Left cardiac atrium (tissue), 4 donors: ENCODE measurements at regions not wholly inside any gene's neighbourhood (a gene's known extent, or its start where the extent isn't known, plus 50 kb on each side); places are given as distances from the start of the nearest gene placed in this dataset.

Experiments used
- ATAC-seq, 2 donors: fragments of 200-7000 bp; cut with Tn5 transposase; one replicate each; pipeline ENCODE4 v1.9.1; 2020; ENCODE audit warnings: mild to moderate bottlenecking in 2 of 2, moderate library complexity in 2 of 2
- DNase-seq: peaks from one replicate; pipeline ENCODE4 v3.0.0-alpha.2; 2020
- intact Hi-C, 2 donors: fragments of 100-400 bp; cut with DNase I; formaldehyde crosslinking; loops; one replicate each; pipeline versions ENCODE4 v1.14.1 to v1.15.1; 2022 to 2023
- donor health status: DM: no; HTN: yes; CAD: no.
- donor health status: DM: no; HTN: yes; CAD: no; lungs with severe emphysema.
- donor health status: DM: yes; HTN: yes; CAD: no.
- donor health status: Dilated cardiomyopathy.

GRCh38 chr2:103254611-103255010 is 492.8 kb downstream of the TMEM182 start:
- intact Hi-C loops, result no loop called here
- no peak for ATAC-seq

GRCh38 chr2:103264058-103264768 is 502.4 kb downstream of the TMEM182 start:
- DNase-seq (no peak), ATAC-seq (no peak)
- intact Hi-C loops, result no loop called here

More at GRCh38 chr2:103254611-103255010, 492.8 kb downstream of the TMEM182 start:
- DNase-seq, result no peak

- ATAC-seq (no peak), DNase-seq (no peak)
- intact Hi-C loops, result no loop called here
These were observed 503.7 kb downstream of the TMEM182 start for GRCh38 chr2:103265521-103265920.

DNA sequence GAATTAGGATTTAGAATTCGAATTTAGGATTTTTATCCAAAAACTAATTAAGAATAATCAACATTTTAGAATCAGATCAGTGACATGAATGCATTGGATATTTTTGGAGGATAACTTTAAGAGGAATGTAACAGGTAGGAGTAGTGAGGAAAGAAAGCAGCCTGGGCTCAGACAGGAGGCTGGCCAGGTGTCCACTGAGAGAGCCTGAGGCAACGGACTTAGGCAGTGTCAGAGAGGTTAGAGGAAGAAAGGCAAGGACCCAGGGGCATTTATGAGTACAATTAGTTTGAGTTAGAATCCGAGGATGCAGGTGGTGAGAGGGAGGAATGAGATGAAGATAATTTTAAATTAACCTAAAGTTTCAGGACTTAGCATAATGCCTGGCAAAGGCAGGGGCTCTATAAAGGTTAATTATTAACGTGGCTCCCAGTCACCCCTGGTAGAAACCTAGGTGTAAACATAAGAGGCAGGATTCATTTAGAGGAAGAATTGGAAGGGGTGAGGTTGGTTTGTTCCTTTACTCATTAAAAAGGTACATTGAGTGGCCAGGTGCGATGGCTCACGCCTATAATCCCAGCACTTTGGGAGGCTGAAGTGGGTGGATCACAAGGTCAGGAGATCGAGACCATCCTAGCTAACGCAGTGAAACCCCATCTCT is 507.1 kb downstream of the TMEM182 start:
- intact Hi-C loops, result no loop called here
- no peak for ATAC-seq
- DNase-seq, result no peak

- intact Hi-C loops, result no loop called here
- no peak for DNase-seq
- no peak for ATAC-seq
These were observed 515.0 kb downstream of the TMEM182 start for GRCh38 chr2:103276869-103277268.

- intact Hi-C loops, result no loop called here
- ATAC-seq (no peak), DNase-seq (no peak)
These were observed 522.9 kb downstream of the TMEM182 start for GRCh38 chr2:103284750-103285149.

GRCh38 chr2:103285354-103285753 is 523.5 kb downstream of the TMEM182 start:
- intact Hi-C loops, result no loop called here
- ATAC-seq (no peak), DNase-seq (no peak)

GRCh38 chr2:103287746-103288145 is 525.9 kb downstream of the TMEM182 start:
- DNase-seq (no peak), ATAC-seq (no peak)
- intact Hi-C loops, result no loop called here

GRCh38 chr2:103288696-103289095 is 526.9 kb downstream of the TMEM182 start:
- intact Hi-C loops, result no loop called here

GRCh38 chr2:103289105-103289725 is 527.4 kb downstream of the TMEM182 start:
- intact Hi-C loops, result no loop called here
- DNase-seq, result no peak
- ATAC-seq, result no peak

More at GRCh38 chr2:103288696-103289095, 526.9 kb downstream of the TMEM182 start:
- ATAC-seq, result no peak
- DNase-seq, result no peak

DNA sequence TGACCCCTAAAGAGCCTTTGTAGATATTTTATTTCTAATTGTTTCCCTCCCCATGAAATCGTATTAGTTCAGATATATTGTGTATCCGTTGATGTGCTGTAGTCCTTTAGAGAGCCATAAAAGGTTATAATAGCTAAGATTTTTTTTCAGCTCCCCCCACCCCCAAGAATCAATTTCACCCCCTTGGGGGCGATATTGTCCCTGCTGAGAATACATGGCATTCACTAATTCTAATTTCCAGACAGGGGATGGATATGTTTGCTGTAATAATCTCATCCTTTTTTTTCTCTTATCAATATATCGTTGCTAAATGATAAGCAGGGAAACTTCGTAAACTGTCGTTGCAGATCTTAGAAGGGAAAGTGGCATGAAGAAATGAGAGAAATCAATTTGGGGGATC is 530.7 kb downstream of the TMEM182 start:
- DNase-seq (no peak), ATAC-seq (no peak)
- intact Hi-C loops, result no loop called here

- DNase-seq, result no peak
- no peak for ATAC-seq
- intact Hi-C loops, result no loop called here
These were observed 531.4 kb downstream of the TMEM182 start for GRCh38 chr2:103293067-103293741.

GRCh38 chr2:103293742-103294077 is 531.9 kb downstream of the TMEM182 start:
- intact Hi-C loops, result no loop called here
- no peak for DNase-seq
- no peak for ATAC-seq

DNA sequence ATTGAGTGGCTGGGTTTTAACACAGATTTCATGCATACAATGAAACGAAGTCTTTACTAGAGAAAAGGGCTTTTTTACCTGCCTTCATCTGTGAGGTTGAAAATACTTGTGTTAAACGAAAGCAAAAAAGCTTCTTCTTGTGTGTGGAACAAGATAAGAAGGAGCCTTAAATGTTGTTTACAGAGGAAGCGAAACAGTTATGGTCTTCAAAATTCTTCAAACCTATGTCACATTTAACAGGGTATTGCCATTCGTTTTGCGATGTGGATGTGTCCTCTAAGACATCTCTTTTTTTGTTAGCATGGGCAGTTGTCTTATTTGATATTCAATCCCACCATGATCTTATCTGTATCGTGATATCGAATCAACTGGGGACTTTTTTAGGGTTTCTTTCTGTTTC is 532.6 kb downstream of the TMEM182 start:
- intact Hi-C loops, result no loop called here
- ATAC-seq, result no peak
- DNase-seq, result no peak

DNA sequence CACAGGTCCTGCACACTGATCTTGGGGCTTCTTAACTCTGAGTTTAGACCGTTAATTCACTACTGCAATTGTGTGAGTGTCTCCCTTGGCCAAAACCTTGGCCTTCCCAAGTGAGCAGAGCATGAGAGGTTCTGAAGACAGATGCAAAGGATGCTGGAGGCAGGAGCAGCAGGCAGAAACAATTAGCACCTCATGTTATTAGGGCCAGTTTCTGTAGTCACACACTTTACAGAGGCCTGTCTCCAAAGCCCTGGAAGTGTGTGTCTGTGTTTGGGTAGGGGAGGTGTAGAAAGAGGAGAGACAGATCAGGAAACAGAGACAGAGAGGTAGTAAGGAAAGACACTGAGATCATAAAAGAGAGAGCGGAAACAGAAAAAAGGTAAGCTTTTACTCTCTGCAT is 533.8 kb downstream of the TMEM182 start:
- ATAC-seq, result no peak
- DNase-seq, result no peak
- intact Hi-C loops, result no loop called here

DNA sequence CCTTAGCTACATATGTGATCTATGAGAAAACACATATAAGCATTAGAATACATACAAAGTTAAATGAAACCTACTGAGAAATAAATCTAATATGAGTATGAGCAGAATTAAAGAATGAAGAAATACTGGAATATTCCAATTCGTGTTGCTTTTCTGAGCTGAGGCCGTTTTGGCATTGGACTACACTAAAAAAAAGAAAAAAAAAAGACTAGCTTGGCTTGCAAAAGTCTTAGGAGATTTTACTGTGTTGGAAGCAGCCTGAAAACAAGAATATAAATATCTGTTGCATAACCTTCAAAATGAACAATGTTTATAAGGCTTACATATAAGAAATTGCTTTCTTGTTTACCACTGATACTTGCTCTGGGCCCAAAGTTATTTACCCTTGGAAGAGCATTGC is 562.8 kb downstream of the TMEM182 start:
- intact Hi-C loops, result no loop called here
- no peak for ATAC-seq
- DNase-seq, result no peak

DNA sequence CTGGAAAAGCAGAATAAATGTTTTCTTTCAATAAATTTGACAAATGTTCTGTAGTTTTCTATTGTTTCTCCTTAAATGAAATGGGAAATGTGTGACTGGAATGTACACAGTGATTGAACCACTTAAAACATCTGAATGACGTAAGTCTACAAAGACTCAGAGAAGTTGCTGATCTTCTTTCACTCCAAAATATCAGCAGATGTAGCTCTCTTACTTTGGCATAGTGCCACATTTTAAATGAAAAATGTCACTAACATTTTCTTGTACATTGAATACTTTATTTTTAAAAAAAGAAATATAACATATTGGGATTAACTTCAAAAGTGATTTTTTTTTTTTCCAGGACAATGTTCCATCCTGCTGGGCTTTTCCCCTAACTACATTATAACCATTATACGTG is 565.6 kb downstream of the TMEM182 start:
- intact Hi-C loops, result no loop called here
- DNase-seq (no peak), ATAC-seq (no peak)

DNA sequence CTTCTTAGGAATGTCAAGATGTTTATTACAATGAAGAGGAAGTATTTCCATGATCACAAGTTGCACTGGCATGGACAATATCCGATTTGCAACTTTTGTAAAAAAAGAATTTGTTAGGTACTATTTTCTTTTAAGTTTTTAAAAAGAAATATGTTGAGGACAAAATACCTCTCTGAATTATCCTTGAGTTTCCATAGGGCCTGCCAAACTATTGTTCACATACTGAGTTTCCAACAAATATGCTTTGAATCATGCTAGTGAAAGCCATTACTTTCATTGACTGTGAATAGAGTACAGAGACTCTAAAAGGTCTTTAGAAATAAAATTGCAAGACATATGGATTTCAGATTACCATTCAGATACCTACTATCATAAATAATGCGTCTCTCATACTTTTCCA is 566.1 kb downstream of the TMEM182 start:
- intact Hi-C loops, result no loop called here
- ATAC-seq (no peak), DNase-seq (no peak)

- DNase-seq (no peak), ATAC-seq (no peak)
- intact Hi-C loops, result no loop called here
These were observed 573.6 kb downstream of the TMEM182 start for GRCh38 chr2:103335403-103335802.

- intact Hi-C loops, result no loop called here
- no peak for ATAC-seq
- no peak for DNase-seq
These were observed 577.0 kb downstream of the TMEM182 start for GRCh38 chr2:103338819-103339218.
